KBM-7 (cell line): ENCODE measurements at regions not wholly inside any gene's neighbourhood (a gene's known extent, or its start where the extent isn't known, plus 50 kb on each side); places are given as distances from the start of the nearest gene placed in this dataset.

Experiments
- DNase-seq: peaks from one replicate; pipeline ENCODE4 v3.0.0-alpha.2; 2015
- in situ Hi-C: fragments of 300-500 bp; cut with MboI; formaldehyde crosslinking; loops from 2 replicates; pipeline ENCODE4 v1.14.3; 2020; ENCODE audit warnings: low sequenced_read_pairs, low pct_unique_long_range_greater_than_20kb, mixed read lengths

DNA sequence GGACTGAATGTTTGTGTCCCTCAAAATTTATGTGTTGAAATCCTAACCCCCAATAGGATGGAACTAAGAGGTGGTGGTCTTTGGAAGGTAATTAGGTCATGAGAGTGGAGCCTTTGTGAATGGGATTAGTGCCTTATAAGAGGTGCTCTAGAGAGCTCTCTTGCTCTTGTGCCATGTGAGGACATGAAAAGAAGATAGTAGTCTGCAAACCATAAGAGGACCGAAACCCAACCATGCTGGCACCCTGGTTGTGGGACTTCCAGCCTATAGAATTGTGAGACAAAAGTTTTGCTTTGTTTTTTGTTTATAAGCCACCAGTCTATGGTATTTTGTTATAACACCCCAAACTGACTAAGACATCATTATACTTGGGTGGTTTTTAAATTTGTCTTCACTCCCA lies 417.1 kb downstream of the ANKRD50 start:
- in situ Hi-C loops, result no loop called here
- DNase-seq, result no peak

DNA sequence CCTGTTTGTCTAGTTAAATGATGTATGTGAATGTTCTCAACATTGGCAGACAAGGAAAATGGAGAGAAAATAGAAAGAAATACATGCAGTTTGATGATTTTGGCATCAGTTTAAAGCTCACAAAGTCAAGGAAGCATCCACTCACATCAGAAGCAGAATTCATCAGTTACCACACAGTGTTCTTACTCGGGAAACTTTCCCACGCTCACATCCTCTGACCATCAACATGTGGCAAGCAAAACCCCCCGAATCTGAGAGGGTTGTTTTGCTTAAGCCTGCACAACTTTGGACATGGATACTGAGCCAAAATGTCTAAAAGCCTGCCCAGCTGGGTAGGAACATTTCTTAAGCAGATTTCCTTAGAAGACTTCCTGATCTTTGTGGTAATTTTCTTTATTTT lies 407.6 kb downstream of the ANKRD50 start:
- in situ Hi-C loops, result no loop called here
- no peak for DNase-seq

DNA sequence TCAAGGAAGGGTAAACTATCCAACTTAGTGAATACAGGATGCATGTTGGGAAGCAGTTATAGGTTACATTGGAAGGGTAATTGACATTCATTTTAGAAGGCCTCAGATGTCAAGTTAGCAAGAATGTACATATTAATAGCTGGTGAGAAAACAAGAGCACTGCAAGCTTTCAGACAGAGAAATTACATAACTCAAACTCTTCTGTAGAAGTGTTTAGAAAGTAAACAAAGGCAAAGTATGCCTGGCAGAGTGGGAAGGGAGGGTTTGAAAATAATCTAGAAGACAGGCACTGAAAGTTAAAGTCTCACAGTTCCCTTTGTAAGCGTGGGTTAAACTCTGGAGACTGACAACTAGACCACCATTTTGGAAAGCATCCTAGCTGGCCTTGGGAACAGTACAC lies 406.2 kb downstream of the ANKRD50 start:
- in situ Hi-C loops, result no loop called here

DNA sequence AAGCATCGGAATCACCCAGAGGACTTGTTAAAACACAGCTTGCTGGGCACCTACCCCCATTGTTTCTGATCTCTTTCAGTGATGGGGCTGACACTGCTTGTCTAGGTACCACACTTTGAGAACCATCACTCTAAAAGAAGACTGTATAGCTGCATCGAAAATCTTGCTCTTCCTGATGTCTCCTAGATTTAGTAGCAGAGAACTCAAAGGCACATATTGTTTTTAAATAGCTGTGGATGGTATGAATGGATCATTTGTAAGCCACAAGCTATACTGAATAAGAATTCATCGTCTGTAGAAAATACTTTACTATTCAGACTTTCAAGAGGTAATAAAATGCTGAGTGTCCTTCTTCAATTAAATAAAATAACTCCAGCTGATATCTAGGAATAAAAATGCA lies 405.4 kb downstream of the ANKRD50 start:
- DNase-seq, result no peak
- in situ Hi-C loops, result no loop called here

More for the DNA sequence above, 406.2 kb downstream of the ANKRD50 start:
- no peak for DNase-seq

DNA sequence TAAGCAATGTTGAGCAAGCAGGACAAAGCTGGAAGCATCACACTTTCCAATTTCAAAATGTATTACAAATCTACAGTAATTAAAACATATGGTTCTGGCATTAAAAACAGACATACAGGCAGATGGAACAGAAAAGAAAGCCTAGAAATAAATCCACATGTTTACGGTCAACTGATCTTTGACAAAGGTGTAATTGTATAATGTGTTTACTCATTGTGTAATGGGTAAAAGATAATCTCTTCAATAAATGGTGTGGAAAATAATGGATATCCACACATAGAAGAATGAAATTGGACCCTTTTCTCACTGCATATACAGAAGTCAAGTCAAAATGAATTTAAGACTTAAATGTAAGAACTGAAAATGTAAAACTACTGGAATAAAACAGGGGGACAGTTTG lies 394.2 kb downstream of the ANKRD50 start:
- in situ Hi-C loops, result no loop called here
- no peak for DNase-seq

DNA sequence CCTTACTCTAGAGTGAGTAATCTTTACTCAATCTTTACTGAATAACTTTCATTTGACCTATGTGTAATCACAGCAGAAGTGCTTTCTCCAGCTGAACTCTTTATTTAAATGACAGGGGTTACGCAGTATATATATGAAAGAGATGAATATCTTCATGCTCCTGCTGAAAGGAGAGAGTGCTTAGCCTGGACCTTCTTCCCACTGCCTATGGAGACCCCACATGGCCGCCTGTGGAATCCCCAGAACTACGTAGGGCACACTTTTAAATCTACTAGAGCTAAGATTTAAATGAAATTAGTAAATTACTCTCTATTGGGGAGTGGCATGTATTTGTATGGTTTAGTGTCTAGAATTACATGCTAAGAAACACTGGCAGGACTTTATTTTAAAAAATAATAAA lies 391.2 kb downstream of the ANKRD50 start:
- in situ Hi-C loops, result no loop called here
- no peak for DNase-seq

DNA sequence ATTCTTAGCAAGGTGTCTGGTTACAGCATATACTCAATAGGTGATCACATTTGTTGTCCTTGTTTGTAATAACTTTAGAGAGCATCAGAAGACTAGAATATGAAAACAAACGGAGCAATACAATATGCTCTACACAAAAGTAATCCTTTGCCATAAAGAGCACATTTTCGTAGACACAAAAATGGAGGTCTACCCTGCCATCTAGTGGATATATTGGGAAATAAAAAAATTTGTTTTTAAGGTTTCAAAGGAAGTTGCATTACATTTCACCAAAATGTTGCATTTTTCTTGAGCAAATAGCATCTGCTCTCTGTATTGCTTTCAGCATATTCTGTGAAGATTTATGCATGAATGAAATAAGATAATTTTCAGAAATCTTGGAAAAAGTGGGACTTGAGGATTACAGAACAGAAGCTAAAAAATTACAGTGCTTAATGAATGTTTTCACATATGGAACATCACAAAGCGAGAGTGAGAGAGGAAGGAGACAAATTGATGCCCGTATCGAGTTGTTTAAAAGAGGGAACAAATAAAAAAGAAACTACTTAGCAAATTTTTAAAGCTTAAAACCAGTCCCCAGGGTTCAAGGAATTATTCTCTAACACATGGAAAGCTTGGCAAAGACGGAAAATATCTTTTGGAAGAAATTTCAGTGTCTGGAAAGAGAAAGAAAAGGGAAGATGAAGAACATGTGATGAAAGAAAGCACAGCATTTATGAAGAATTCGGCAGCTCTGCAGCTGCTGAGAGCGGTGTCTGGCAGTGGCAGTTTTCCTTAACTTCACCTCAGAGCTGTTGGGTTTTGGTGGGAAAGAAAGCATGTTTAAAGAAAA lies 390.1 kb downstream of the ANKRD50 start:
- in situ Hi-C loops, result no loop called here
- peak; percentile 30 for DNase-seq

DNA sequence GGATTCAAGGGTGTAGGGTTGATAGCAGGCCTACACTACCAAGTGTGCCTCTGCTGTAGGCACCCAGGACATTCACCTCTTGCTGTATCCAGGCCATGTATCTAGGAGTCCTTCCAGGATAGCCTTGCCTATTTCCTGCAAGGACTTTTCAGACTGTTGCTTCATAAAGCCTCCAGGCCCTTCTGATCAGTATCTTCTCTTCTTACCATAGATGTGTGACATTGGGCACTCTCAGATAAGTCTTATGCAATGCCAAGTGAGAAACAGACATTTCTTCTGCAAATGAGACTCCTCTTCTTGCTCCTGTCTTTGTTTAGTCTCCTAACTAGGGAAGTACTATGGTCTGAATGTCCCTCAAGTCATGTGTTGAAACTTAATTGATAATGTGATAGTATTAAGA lies 386.8 kb downstream of the ANKRD50 start:
- DNase-seq, result no peak
- in situ Hi-C loops, result no loop called here

DNA sequence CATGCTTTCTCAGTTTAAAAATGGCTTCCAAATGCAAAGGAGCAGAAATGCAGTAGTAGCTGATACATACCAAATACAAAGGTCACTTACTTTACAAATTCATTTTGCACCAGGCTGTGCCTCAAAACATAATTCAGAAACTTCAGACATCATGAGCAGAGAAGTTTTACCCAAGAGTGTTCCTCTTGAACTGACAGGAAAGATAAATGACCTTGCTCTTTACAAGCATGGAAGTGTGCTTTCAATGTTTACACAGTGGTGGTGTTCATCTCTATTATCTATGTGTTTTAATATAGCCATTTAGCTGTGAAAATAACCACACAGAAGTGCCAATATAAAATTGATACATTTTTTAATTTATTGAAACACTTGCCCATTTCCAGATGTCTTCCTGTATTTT lies 383.4 kb downstream of the ANKRD50 start:
- in situ Hi-C loops, result no loop called here

DNA sequence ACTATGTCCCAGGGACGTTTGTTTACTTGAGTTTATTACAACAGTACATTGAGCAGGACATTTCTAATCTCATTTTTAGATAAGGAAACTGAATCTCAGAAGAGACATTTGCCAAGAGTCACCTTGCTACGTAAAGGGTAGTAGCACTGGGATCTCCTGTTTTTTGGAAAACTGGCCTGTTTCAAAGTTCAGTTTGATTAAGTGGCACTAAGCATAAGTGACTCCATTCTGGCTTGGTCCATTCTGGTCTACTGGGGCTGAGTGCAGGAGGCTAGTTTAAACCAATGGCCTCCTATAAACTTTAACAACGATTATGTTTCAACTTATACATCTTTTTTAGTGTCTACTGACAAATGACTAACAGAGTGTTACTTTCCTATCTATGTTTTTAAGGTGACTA lies 382.5 kb downstream of the ANKRD50 start:
- DNase-seq, result no peak
- in situ Hi-C loops, result no loop called here

More for the DNA sequence above, 383.4 kb downstream of the ANKRD50 start:
- DNase-seq, result no peak

DNA sequence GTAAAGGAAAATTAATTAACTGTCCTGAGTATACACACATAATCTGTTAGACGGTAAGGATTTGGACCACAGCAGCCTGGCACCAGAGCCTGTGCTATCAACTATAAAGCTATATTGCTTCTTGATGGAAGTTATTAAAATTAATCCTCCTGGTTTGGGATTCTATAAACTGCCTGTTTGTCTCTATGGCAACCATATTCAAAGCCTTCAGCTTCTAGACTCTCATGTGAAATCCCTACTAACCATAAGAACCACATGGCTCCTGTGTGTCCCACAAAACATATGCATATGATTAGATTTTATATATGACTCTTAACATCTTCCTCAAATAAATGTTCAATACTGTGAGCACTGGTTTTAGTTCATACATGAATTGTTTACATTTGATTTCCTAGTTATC lies 380.8 kb downstream of the ANKRD50 start:
- no peak for DNase-seq
- in situ Hi-C loops, result no loop called here

DNA sequence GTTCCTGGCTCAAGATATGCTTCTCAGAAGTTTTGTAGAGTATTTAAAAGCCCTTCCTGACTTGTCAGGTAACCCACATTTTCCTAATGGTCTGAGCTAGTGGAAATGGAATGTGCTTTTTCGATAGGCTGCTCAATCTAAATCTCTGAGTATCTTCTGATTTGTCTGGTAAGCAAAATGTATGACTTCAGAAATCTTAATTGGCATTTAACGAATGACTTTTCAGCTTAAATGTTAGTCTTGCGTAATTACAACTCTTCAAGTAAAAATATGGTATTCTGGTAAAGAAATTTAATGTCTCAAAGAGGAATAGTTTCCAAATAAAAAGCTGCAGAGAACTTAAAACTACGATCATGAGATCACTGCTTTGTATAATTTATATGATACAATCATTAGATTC lies 379.1 kb downstream of the ANKRD50 start:
- DNase-seq, result no peak
- in situ Hi-C loops, result no loop called here

DNA sequence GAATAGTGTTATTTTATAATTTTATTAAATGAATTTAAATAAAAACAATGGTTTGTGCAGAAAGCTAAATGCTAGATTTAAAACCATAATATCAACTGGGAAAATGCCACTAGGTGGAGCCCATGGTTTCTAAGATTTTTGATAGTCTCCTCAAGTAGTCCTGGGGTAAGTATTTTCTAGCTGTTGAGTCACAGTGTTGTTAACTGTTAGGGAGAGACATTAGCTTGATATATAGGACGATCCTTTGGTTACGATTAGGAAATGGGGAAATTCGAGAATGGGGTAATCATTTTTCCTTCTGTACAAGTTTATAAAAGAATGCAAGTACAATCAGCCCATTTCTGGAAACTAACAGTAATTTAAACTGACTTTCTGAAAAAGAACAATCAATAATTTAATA lies 378.4 kb downstream of the ANKRD50 start:
- in situ Hi-C loops, result no loop called here
- peak; percentile 45 for DNase-seq

DNA sequence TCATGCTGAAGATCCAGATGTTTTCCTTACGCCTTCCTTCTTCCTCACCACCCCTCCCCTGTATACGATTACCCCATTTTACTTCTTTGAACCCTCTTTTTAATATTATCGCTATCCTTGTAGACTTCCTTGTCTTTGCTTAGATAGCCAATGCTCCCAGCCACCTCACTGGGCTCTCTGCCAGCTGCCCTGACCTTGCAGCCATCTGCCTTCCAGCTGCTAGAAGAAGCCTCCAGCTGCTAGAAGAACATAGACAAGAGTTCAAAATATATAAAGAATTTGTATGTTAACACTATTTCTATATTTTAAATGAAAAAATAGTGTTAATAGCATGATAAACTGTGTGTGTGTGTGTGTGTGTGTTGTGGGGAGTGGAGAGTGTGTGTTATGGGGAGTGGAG lies 374.7 kb downstream of the ANKRD50 start:
- in situ Hi-C loops, result no loop called here
- DNase-seq, result no peak

DNA sequence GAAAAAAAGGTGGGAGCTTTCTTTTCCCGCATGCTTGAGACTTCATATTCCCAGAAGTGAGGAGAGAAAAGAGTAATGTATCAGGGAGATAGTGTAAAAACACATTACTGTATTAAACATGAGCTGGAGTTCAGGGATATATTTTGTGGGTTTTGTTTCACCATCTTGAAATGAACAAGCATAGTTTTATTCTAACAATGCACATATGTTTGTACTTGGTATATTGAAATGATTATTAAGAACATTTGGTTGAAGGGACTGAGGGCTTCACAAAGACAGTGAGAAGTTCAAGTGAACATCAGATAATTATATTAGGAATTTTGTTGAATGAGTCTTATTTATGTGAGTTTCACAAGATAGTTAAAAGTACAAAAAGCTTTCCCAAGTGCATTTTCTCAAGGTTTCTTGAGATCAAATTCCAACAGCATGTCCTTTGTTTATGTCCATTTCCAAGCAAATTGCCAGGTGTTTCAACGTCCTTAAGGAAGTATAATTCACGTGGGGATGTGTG lies 368.8 kb downstream of the ANKRD50 start:
- in situ Hi-C loops, result no loop called here
- DNase-seq, result no peak

DNA sequence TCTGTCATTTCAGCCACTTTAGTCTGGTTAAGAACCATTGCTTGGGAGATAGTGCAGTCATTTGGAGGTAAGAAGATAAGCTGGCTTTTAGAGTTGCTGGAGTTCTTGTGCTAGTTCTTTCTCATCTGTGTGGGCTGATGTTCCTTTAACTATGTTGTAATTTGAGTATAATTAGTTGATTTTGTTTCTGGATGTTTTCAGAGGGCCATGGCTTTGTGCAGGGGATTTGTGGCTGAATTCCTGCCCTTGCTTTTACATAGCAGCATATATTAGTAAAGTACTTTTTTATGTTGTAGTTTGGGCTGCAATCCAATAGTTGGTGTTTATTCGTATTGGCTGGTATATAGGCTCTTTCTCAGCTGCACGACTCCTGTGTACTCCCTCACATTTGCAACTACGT lies 339.6 kb downstream of the ANKRD50 start:
- no peak for DNase-seq
- in situ Hi-C loops, result no loop called here

DNA sequence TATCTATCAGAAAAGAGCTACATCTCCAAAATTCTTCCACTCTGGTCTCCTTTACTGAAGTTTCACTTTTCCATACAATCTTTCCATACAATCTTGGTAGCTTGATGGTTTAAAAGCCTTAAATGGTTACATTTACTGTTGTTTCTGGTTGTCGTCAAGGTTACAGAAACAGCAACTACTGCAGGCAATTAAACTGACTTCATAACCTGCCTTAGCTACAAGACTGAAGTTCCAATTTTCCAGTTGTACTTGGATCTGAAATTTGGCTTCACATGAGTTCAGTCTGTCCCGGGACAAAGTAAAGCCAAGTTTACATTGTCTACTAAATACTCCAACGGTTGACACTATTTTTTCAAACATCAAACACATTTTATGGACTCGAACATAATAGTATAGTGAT lies 326.4 kb downstream of the ANKRD50 start:
- DNase-seq, result no peak
- in situ Hi-C loops, result no loop called here

DNA sequence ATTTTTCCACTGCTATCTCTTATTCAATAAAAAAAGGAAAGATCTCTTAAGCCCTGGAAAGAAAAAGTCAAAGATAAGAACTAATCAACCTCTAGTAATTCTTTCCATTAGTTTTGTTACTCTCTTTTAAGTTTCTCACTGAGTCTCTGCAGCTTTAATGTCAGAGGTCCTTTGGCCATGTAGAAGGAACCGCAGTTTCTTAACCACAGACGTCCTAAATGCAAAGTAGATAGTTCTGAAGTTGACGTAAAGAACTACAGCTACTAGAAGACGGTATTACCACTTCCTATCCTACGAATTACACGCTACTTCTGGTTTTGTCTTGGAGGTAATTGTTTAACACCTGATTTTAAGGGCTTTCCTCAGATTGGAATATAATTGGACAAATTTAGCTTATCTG lies 325.9 kb downstream of the ANKRD50 start:
- in situ Hi-C loops, result no loop called here
- DNase-seq, result peak; percentile 3

DNA sequence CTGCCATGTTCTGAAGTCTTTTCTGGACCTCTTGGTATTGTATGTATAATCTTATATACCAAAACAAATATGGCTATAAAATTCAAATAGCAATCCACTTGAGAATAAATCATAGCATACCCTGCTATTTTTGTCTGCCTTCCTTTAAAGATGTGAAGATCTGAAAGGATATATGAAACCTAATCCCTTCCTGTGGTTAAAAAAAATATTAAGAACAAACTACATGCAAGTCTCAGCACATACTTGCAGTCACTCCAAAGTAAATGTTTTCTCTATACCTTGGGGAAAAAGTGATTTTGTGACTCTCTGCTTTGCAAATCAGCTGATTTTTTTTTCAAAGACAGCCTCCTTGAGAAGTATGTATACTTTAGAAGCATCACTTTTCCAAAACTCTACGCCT lies 322.9 kb downstream of the ANKRD50 start:
- in situ Hi-C loops, result no loop called here
- DNase-seq, result no peak

DNA sequence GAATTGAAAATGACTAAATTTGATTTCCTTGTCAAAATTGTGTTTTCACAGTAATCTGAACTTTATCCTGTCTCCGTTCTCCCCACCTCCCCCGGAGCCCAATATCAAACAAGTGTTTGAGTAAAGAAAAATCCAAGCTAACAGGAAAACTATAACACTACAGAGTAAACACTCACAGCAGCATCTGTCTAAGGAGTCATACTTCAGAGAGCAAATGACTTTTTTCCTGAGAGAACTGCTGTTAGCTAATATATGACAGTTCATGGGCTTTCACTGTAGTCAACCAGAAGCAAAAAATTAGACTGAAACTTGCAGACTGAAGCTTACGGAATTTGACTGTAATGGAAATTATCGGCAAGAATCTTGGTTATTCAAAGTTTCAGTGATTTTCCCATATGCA lies 321.7 kb downstream of the ANKRD50 start:
- in situ Hi-C loops, result no loop called here
- DNase-seq, result no peak

DNA sequence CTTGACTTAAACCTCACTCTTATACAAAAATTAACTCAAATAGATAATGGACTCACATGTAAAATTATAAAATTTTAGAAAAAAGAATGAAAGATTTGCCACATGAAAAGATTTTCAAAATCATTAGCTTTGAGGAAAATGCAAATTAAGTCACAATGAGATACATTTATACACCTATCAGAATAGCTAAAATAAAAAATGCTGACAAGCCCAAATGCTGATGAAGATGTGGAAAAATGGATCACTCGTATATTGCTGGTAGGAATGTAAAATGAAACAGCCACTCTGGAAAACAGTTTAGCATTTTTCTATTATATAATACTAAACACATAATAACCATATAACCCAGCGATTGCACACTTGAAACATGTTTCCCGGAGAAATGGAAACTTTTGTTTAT lies 316.2 kb downstream of the ANKRD50 start:
- in situ Hi-C loops, result no loop called here

More for the DNA sequence above, 316.2 kb downstream of the ANKRD50 start:
- DNase-seq, result no peak
